Activated CD8-positive, alpha-beta memory T cell treated with anti-CD3 and anti-CD28 coated beads for 4 hours (primary cell): ENCODE measurements at regions not wholly inside any gene's neighbourhood (a gene's known extent, or its start where the extent isn't known, plus 50 kb on each side); places are given as distances from the start of the nearest gene placed in this dataset.
"Not testable (repeated sequence)": the region's sequence is repeated elsewhere in the genome, so short reads cannot be mapped to it uniquely, and the experiment has no call there.

Experiments used
- DNase-seq, 2 donors: peaks; one replicate each; pipeline ENCODE4 v3.0.0-alpha.2; 2020; ENCODE audit warnings: low read depth in 2 of 2

GRCh38 chr6:22099231-22099630 is 197.6 kb downstream of the PRL start:
- DNase-seq = no peak

DNA sequence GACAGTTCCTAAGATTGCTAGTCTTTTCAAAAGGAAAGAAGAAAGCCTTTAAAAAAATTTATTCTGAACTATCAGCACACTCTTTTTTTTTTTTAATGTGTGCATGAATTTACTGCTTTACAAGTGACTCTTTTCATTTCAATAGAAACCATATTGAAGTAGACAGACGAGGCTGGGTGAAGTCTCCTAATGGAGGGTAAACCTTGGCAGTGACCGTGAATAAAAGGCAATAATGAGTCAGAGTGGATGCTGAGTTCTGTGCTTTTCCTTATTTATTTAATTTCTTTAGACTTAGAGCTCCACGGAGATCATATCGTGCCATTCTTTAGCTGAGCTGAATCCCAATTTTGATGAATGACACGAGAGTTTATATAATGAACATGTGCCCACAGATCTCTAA is 196.9 kb downstream of the PRL start:
- DNase-seq = no peak

DNA sequence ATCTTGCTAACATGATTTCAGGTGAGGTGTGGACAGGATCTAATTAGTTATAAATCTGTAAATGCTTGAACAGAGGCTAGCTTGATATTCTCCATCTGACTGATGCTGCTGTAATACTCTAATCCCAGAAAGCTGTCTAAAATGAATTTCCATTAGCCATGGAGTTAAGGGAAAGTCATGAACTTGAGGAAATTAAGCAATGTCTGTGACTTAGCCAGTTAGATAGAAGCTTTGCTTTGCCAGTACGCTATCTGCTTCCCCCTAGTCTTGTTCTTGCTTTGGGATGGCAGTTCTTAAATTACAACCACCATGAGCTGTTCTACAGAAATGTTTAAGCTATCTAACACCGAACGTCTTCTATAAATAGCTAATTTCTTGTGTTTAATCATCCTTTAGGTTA is 195.7 kb downstream of the PRL start:
- DNase-seq = no peak

DNA sequence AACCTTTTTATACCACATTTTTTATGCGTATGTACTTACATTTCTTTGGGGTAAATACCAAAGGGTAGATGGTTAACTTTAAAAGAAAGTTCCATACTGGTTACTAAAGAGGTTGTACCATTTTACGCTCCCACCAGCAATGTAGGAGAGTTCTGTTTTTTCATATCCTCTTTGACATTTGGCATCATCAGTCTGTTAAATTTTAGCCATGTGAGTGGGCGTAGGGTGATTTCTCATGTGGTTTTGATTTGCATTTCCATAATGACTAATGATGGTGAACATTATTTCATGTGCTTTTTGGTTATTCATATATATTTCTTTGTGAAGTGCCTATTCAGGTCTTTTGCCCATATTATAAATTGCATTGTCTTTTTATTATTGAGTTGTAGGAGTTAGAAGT is 194.2 kb downstream of the PRL start:
- DNase-seq = no peak

DNA sequence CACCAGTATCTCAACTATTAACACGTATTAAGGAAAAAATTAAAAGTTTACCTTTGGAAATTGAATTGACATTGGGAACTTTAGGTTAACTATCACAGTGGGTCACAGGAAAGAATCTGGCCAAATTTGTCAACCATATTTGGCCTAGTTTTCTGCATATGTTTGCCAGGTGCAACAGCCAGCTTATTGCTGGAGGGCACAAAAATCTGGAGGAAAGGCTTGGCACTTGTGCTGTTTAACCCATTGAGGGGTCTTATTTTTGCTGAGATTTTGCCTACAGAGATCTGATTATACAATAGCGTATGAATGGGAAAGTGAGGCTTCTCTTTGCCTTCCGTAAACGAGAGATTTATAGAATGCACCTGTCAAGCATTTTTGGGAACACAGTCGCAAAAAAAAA is 190.4 kb downstream of the PRL start:
- DNase-seq = no peak

DNA sequence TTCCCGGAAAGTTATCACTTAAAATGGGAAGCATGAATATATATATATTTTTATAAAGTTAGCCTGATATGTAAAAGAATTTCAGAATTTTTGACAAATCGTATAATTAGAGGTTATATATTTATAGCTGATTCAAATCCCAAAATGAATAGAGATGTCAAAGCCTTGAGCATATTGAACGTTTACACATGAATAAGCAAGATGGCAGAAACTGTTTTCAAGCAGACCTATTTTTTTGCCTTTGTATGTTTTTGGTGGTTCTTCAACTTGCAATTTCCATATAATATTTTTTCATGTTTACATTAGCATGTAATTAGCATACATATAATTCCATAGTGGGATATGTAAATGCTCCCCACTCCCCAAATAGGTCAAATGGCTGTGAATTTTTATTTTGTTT is 189.9 kb downstream of the PRL start:
- no peak for DNase-seq

DNA sequence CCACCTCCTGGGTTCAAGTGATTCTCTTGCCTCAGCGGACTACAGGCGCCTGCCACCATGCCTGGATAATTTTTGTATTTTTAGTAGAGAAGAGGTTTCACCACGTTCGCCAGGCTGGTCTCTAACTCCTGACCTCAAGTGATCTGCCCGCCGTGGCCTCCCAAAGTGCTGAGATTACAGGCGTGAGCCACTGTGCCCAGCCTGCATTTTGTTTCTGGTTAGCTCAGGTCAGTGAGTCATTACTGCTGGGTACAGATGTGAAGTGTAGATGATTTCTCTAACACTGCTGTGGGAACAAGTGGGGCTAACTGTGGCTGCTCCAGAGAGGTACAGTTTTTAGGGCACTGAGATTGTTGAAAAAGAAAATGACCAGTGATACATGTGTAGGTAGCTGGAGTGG is 188.6 kb downstream of the PRL start:
- DNase-seq = no peak

DNA sequence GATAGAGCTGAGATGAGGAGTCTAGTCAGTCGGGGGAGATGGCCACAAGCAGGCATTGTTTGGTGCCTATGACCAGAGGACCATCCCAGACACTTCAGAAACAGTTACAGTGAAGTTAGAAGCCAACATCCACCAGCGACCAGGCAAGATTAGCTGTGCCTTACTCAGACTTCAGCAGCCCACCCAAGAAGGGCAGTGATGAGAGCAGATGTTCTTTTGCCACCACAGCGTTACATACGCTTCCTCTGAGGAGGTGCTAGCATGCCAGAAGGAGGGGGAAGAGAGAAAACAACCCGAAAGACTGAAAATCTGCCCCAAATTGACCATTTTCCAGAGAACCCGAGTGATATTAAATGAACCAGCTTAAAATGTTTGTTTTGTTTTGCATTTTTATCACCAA is 186.8 kb downstream of the PRL start:
- DNase-seq = no peak

- DNase-seq = no peak
Observed at GRCh38 chr6:22112461-22112860, 184.4 kb downstream of the PRL start.

DNA sequence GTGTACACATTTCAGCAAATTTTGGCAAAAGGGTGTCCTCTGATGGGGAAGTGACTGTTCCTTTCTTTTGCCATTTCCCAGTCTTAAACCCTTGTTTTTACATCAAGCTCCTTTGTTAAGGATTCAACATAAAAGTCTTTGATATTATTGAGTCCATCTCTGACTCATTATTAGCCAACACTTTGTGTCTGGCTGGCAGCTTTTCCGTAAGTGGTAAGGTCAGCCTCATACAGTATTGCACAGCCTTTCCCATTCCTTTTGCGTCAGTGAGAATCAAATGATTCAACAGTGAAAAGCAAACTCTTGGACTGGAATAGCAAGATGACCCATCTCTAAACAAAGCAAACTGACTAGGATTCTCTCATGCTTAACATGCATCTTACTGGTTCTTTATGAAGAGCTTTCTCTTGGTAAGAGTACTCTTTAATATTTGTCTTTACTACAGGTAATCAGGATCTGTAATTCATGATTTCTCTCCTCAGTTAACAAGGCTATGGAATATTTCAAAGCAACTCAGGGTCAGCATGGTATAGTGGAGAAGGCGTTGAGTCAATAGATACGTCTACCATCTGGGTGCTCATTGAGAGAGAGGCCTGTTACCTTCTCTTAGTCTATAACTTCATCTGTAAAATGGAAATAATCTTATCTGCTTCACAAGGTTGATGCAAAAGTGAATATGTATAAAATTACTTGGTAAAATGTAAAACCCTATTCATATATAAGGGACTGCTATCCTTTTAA is 183.6 kb downstream of the PRL start:
- DNase-seq = no peak

GRCh38 chr6:22115559-22115958 is 181.3 kb downstream of the PRL start:
- DNase-seq = no peak

- no peak for DNase-seq
Observed at GRCh38 chr6:22117631-22118030, 179.2 kb downstream of the PRL start.

DNA sequence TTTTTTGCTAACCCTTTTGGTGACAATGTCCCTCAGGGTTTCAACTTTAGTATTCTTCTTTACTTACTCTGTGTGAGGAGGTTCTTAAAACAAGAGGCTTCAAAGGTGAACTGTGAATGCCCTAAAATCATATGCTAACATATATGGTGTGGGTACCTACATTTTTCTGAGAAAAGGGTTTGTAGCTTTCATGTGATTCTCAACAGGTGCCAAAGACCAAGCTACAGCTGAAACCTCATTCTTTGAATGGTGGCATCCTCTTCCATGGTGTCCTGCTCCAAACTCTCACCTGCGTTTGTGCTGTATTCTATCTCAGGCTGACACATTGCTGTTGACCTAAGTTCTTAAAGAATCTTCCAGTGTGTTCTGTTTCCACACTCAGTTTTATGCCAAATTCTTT is 177.3 kb downstream of the PRL start:
- no peak for DNase-seq

GRCh38 chr6:22124756-22125155 is 172.1 kb downstream of the PRL start:
- DNase-seq = no peak

DNA sequence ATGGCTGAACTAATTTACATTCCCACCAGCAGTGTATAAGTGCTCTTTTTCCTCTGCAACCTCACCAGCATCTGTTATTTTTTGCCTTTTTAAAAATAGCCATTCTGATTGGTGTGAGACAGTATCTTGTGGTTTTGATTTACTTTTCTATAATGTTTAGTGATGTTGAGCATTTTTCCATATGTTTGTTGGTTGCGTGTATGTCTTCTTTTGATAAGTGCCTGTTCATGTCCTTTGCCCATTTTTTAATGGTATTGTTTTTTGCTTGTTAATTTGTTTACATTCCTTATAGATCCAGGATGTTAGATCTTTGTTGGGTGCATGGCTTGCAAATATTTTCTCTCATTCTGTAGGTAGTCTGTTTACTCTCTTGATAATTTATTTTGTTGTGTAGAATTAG is 169.9 kb downstream of the PRL start:
- no peak for DNase-seq

DNA sequence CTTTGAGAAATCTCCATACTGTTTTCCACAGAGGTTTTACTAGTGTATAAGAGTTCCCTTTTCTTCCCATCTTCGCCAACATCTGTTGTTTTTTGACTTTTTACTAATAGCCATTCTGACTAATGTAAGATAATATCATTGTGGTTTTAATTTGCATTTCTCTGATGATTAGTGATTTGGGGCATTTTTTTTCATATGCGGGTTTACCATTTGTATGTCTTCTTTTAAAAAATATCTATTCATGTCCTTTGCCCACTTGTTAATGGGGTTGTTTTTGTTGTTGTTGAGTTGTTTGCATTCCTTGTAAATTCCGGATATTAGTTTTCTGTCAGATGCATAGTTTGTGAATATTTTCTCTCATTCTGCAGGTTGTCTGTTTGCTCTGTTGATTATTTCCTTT is 167.1 kb downstream of the PRL start:
- no peak for DNase-seq

DNA sequence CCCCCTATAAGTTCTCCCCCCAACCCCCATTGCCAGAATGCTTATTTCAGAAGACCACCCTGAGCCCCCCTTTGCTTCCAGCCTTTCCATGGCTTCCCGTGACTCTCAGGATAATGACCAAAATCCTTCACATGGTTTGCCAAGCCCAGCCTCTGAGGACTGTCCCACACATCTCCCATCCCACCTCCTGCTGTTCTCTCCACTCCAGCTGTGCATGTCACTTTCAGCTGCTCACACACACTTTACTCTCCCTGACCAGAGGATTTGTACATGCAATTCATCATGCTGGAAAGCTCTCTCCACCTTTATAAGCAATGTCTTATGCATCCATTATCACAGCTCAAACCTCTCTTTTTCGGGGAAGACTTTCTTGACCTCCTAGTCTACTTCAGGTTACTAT is 164.2 kb downstream of the PRL start:
- no peak for DNase-seq

- no peak for DNase-seq
Observed at GRCh38 chr6:22133357-22133756, 163.5 kb downstream of the PRL start.

- DNase-seq = no peak
Observed at GRCh38 chr6:22134308-22134707, 162.5 kb downstream of the PRL start.

DNA sequence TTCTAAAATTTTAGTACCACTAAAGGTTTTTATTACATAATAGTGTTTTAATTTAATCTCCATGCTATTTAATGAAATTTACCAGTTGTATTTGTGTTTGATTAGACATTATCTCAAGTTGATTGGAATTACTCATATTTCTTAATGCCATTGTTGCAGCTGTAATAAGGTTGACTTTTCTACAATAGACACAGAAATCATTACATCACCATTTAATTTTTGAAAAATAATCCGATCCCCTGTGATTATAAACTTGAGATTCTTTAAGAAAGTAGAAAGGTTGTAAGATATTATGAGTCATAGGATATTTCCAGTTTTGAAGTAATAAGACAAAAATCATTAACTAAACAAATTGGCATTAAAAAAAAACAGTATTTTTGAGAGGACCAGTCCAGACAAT is 161.4 kb downstream of the PRL start:
- DNase-seq = no peak

GRCh38 chr6:22140736-22141135 is 156.1 kb downstream of the PRL start:
- DNase-seq = not testable (repeated sequence)

DNA sequence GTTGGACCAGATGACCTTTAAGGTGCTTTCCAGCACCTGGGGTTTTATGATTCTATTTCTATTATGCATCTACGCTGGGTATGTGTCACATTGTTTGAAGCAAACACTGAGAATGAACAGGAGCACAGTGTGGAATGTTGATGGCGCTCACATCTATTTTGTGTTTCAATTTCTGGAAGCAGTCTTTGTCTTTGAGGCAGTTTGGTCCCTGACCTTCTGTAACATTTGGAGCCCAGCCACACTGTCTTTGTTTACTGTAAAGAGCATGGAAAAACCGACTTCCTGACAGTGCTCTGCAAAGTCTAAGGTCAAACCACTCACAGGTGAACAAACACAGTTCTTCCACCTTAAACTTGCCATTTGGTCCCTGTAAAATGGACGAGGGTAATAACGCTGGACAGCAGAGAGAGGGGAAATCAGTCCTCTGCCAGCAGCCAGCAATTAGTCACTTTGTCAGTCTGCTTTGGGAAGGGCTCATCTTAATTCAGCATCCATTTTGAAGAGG is 155.5 kb downstream of the PRL start:
- DNase-seq = no peak

- DNase-seq = no peak
Observed at GRCh38 chr6:22142856-22143255, 154.0 kb downstream of the PRL start.

GRCh38 chr6:22145376-22145775 is 151.5 kb downstream of the PRL start:
- DNase-seq = no peak
